Lower lobe of right lung (tissue), 2 donors: ENCODE measurements at regions not wholly inside any gene's neighbourhood (a gene's known extent, or its start where the extent isn't known, plus 50 kb on each side); places are given as distances from the start of the nearest gene placed in this dataset.

ENCODE experiments used
- ATAC-seq, 2 donors: fragments of 200-7000 bp; cut with Tn5 transposase; one replicate each; pipeline ENCODE4 v1.9.1; 2020 to 2022; ENCODE audit warnings: mild to moderate bottlenecking in 2 of 2, moderate library complexity in 2 of 2
- DNase-seq: peaks from one replicate; pipeline ENCODE4 v3.0.0-alpha.2; 2020
- H3K27ac ChIP-seq: fragments of 200-600 bp; one replicate; pipeline ENCODE4 v1.8.0; 2022
- H3K27me3 ChIP-seq: fragments of 200-600 bp; one replicate; pipeline ENCODE4 v1.8.0; 2022; ENCODE audit warnings: low read depth
- H3K36me3 ChIP-seq: fragments of 200-600 bp; one replicate; pipeline ENCODE4 v1.8.0; 2022; ENCODE audit warnings: mild to moderate bottlenecking
- H3K4me1 ChIP-seq: fragments of 200-600 bp; one replicate; pipeline ENCODE4 v1.8.0; 2022
- H3K4me3 ChIP-seq: fragments of 200-600 bp; one replicate; pipeline ENCODE4 v1.8.0; 2022; ENCODE audit warnings: mild to moderate bottlenecking
- H3K9me3 ChIP-seq: fragments of 200-600 bp; one replicate; pipeline ENCODE4 v1.8.0; 2022
- CTCF ChIP-seq: fragments of 200-600 bp; IDR thresholded peaks from one replicate; pipeline ENCODE4 v1.8.0; 2022; ENCODE audit warnings: antibody characterized with exemption, mild to moderate bottlenecking
- intact Hi-C: fragments of 100-400 bp; cut with DNase I; formaldehyde crosslinking; loops from one replicate; pipeline ENCODE4 v1.11.0; 2022
- donor health status: DM: no; HTN: yes; CAD: no; lungs with severe emphysema.

DNA sequence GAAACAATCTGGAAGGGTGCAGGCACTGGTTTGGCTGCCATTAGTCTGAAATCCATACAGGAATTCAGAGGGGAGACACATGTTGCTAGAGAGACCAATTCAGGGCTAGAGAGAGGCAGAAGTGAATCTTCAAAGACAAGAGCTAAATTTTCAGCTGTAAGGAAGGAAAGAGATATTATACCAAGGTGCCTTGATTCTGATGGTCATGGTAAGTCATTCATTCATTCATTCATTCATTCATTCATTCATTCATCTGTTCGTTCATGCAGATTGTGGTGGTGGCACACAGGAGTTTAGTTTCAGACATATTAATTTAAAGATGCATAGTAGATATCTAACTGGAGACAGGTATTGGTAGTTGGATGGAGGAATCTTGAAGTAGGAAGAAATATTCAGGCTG lies 1493.5 kb upstream of the TMEM132C start:
- intact Hi-C loops: no loop called here
- H3K9me3 ChIP-seq: no peaks in the 10 kb centered on the region
- H3K27ac ChIP-seq: no peak overlapping the region
- H3K27me3 ChIP-seq: no peaks in the 10 kb centered on the region
- H3K4me1 ChIP-seq: no peaks in the 10 kb centered on the region
- no peak for ATAC-seq
- H3K4me3 ChIP-seq: no peak overlapping the region
- TF ChIP-seq CTCF: no peak
- no peaks in the 10 kb centered on the region for H3K36me3 ChIP-seq
- no peak for DNase-seq

DNA sequence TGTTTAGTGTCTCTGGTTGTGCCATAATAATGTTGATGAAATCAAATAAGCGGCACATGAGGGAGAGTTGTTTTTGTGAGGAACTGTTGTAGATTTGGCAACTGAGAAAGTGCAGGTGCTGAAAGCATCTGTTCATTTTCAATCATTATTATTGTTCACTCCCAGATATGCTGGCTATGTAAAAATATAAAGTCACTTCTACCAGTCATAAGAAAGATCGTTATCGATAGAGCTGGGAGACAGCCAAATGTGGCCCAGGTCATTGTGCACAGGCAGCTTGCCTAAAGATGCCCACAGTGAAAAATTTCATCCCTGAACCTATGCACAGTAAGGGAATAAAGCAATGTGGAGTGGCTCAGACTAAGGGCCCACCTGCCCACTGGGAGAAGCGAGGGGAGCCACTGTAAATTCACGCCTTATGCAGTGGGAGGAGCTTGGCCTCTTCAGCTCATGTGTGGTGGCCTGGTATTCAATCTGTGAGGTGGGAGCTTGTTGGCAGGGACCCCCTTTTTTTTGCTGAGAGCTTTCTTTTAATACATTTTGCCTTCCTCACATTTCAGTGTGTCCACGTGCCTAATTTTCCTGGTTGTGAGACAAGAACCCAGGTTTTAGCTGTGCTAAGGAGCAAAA lies 1490.8 kb upstream of the TMEM132C start:
- DNase-seq (no peak), ATAC-seq (no peak)
- no peak for TF ChIP-seq CTCF
- Histone ChIP-seq H3K9me3 (no peaks in the 10 kb centered on the region), H3K36me3 (no peaks in the 10 kb centered on the region), H3K27me3 (no peaks in the 10 kb centered on the region), H3K4me1 (no peaks in the 10 kb centered on the region), H3K27ac (no peak overlapping the region), H3K4me3 (no peak overlapping the region)
- intact Hi-C loops: no loop called here

DNA sequence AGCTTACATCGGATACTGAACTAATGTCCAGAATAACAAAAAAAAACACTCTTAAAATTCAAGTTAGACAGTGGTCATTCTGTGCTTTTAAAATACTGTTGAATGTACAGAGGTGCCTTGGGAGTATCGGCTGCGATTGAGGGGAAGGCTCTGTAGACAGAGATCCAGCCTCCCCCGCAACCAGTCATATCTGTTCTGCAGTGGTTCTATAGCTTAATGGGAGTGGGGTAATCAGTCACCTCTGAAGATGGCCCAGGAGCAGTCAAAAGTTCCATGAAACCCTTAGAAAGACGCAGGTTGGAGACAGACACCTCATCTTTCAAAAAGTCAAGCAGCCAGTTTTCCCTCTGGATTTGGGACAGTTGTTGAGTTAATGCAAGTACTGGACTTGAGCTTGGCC lies 1486.6 kb upstream of the TMEM132C start:
- Histone ChIP-seq H3K4me3 (no peak overlapping the region), H3K4me1 (no peaks in the 10 kb centered on the region), H3K36me3 (no peaks in the 10 kb centered on the region), H3K9me3 (no peaks in the 10 kb centered on the region), H3K27ac (no peak overlapping the region), H3K27me3 (no peaks in the 10 kb centered on the region)
- ATAC-seq (no peak), DNase-seq (no peak)
- no peak for TF ChIP-seq CTCF
- intact Hi-C loops: no loop called here

- H3K27ac ChIP-seq: no peak overlapping the region
- H3K9me3 ChIP-seq: no peaks in the 10 kb centered on the region
- H3K4me3 ChIP-seq: no peak overlapping the region
- intact Hi-C loops: no loop called here
- H3K27me3 ChIP-seq: no peaks in the 10 kb centered on the region
- no peak for TF ChIP-seq CTCF
- no peaks in the 10 kb centered on the region for H3K36me3 ChIP-seq
- H3K4me1 ChIP-seq: no peaks in the 10 kb centered on the region
- no peak for ATAC-seq
- DNase-seq: no peak
These were observed 1485.4 kb upstream of the TMEM132C start for GRCh38 chr12:126781593-126781992.

- ATAC-seq (no peak), DNase-seq (no peak)
- Histone ChIP-seq H3K27ac (no peak overlapping the region), H3K27me3 (no peaks in the 10 kb centered on the region), H3K36me3 (no peaks in the 10 kb centered on the region), H3K9me3 (no peaks in the 10 kb centered on the region), H3K4me1 (no peaks in the 10 kb centered on the region), H3K4me3 (no peak overlapping the region)
- intact Hi-C loops: no loop called here
- TF ChIP-seq CTCF: no peak
These were observed 1484.9 kb upstream of the TMEM132C start for GRCh38 chr12:126782083-126782482.
